IMR-90 (cell line): ENCODE measurements at regions not wholly inside any gene's neighbourhood (a gene's known extent, or its start where the extent isn't known, plus 50 kb on each side); places are given as distances from the start of the nearest gene placed in this dataset.

Experiments used
- ATAC-seq: fragments of 200-7000 bp; cut with Tn5 transposase; 2 replicates; pipeline ENCODE4 v1.9.1; 2020; ENCODE audit warnings: low read depth, mild to moderate bottlenecking, moderate library complexity
- BruUV-seq: library from RNA; stranded (reverse); fragments of 400-500 nt; replicated peaks from 2 replicates; lab custom pipeline; 2021; lab: Mats Ljungman, UMichigan
- CTCF ChIA-PET: fragments of 300-600 bp; formaldehyde crosslinking; extraction: SDS; loops from one replicate; lab custom pipeline; 2021; ENCODE audit warnings: antibody characterized with exemption; lab: Yijun Ruan, JAX
- POLR2A ChIA-PET: fragments of 300-600 bp; sonication (Branson Sonifier 250); formaldehyde crosslinking; loops from one replicate; lab custom pipeline; 2022; ENCODE audit warnings: antibody characterized with exemption; ENCODE audit not compliant: unreplicated experiment; lab: Charles Lee
- DNase-seq: peaks from one replicate; pipeline ENCODE4 v3.0.0; 2013
- H2AFZ ChIP-seq: replicated peaks from 2 replicates; pipeline ENCODE3; 2013; ENCODE audit warnings: low read length, mild to moderate bottlenecking; ENCODE audit not compliant: poor library complexity
- H2AK5ac ChIP-seq: 2 replicates; pipeline ENCODE4 v1.6.1; 2013; ENCODE audit warnings: low read depth, low read length, inconsistent platforms
- H2AK9ac ChIP-seq: replicated peaks from 2 replicates; pipeline ENCODE3; 2013; ENCODE audit warnings: mild to moderate bottlenecking, low read depth, low read length, moderate library complexity; ENCODE audit not compliant: poor library complexity
- H2BK120ac ChIP-seq: 2 replicates; pipeline ENCODE4 v1.6.1; 2013; ENCODE audit warnings: low read depth, low read length, inconsistent platforms
- H2BK15ac ChIP-seq: 3 replicates; pipeline ENCODE4 v1.6.1; 2013; ENCODE audit warnings: low read depth, low read length, inconsistent platforms
- H2BK20ac ChIP-seq: 2 replicates; pipeline ENCODE4 v1.6.1; 2013; ENCODE audit warnings: low read depth, mild to moderate bottlenecking, inconsistent platforms, low read length, moderate library complexity
- H2BK5ac ChIP-seq: 2 replicates; pipeline ENCODE4 v1.6.1; 2013; ENCODE audit warnings: mild to moderate bottlenecking, low read depth, low read length, inconsistent platforms; ENCODE audit not compliant: poor library complexity, severe bottlenecking
- H3K14ac ChIP-seq: replicated peaks from 2 replicates; pipeline ENCODE4 v1.6.1; 2013; ENCODE audit warnings: low read depth, low read length, inconsistent platforms
- H3K18ac ChIP-seq: 2 replicates; pipeline ENCODE4 v1.6.1; 2013; ENCODE audit warnings: low read depth, low read length, control low read depth
- H3K23ac ChIP-seq: 2 replicates; pipeline ENCODE4 v1.6.1; 2013; ENCODE audit warnings: low read depth, low read length, inconsistent platforms
- H3K27ac ChIP-seq: 2 replicates; pipeline ENCODE4 v1.5.1; 2013; ENCODE audit warnings: mild to moderate bottlenecking, control low read depth, low read length; ENCODE audit not compliant: insufficient read depth
- H3K27me3 ChIP-seq: 2 replicates; pipeline ENCODE4 v1.6.1; 2013; ENCODE audit warnings: low read length; ENCODE audit not compliant: control insufficient read depth, insufficient read depth
- H3K36me3 ChIP-seq: 2 replicates; pipeline ENCODE4 v1.6.1; 2013; ENCODE audit warnings: low read length, mixed read lengths; ENCODE audit not compliant: control insufficient read depth, insufficient read depth
- H3K4ac ChIP-seq: 2 replicates; pipeline ENCODE4 v1.6.1; 2013; ENCODE audit warnings: low read depth, low read length, inconsistent platforms
- H3K4me1 ChIP-seq: 2 replicates; pipeline ENCODE4 v1.6.1; 2013; ENCODE audit warnings: low read length, mixed read lengths; ENCODE audit not compliant: control insufficient read depth, insufficient read depth
- H3K4me2 ChIP-seq: 2 replicates; pipeline ENCODE4 v1.6.1; 2013; ENCODE audit warnings: low read depth, mild to moderate bottlenecking, control low read depth, low read length, moderate library complexity
- H3K4me3 ChIP-seq: 2 replicates; pipeline ENCODE4 v1.5.1; 2013; ENCODE audit warnings: low read depth, mild to moderate bottlenecking, control low read depth, low read length, moderate library complexity; ENCODE audit not compliant: insufficient read depth
- H3K56ac ChIP-seq: 2 replicates; pipeline ENCODE4 v1.6.1; 2013; ENCODE audit warnings: low read length, inconsistent platforms; ENCODE audit not compliant: insufficient read depth; ENCODE audit errors: extremely low read depth
- H3K79me1 ChIP-seq, 2 experiments: 2 replicates each; pipeline ENCODE4 v1.6.1; 2013; ENCODE audit warnings: low read length in 2 of 2, inconsistent platforms in 1 of 2, low read depth in 1 of 2
- H3K9ac ChIP-seq: 2 replicates; pipeline ENCODE4 v1.6.1; 2013; ENCODE audit warnings: low read depth, low read length, control low read depth
- H3K9me1 ChIP-seq: 2 replicates; pipeline ENCODE4 v1.6.1; 2013; ENCODE audit warnings: low read length, inconsistent platforms; ENCODE audit not compliant: insufficient read depth
- H3K9me3 ChIP-seq: 2 replicates; pipeline ENCODE4 v1.6.1; 2013; ENCODE audit warnings: low read length; ENCODE audit not compliant: control insufficient read depth, insufficient read depth
- H4K20me1 ChIP-seq: 2 replicates; pipeline ENCODE4 v1.6.1; 2013; ENCODE audit warnings: low read length, inconsistent platforms; ENCODE audit not compliant: insufficient read depth
- H4K5ac ChIP-seq: 2 replicates; pipeline ENCODE4 v1.6.1; 2013; ENCODE audit warnings: mild to moderate bottlenecking, low read depth, low read length, control low read depth
- H4K8ac ChIP-seq, 2 experiments: 2 replicates each; pipeline ENCODE4 v1.6.1; 2013; ENCODE audit warnings: low read depth in 2 of 2, low read length in 2 of 2, control low read depth in 1 of 2, inconsistent platforms in 1 of 2
- H4K91ac ChIP-seq: 2 replicates; pipeline ENCODE4 v1.6.1; 2013; ENCODE audit warnings: low read depth, low read length, inconsistent platforms; ENCODE audit not compliant: insufficient read depth
- BHLHE40 ChIP-seq: fragments of 150-350 bp; IDR thresholded peaks from 2 replicates; pipeline ENCODE4 v1.6.1; 2016; ENCODE audit warnings: mild to moderate bottlenecking, low read depth, low read length
- CEBPB ChIP-seq: IDR thresholded peaks from 2 replicates; pipeline ENCODE4 v1.6.1; 2012; ENCODE audit warnings: low read depth, low read length, improper control_type of control experiment
- CHD1 ChIP-seq: IDR thresholded peaks from 2 replicates; pipeline ENCODE4 v1.6.1; 2012; ENCODE audit warnings: low read depth, low read length, improper control_type of control experiment
- MAFK ChIP-seq: IDR thresholded peaks from 2 replicates; pipeline ENCODE4 v1.6.1; 2012; ENCODE audit warnings: low read depth, low read length, improper control_type of control experiment
- MAZ ChIP-seq: IDR thresholded peaks from 2 replicates; pipeline ENCODE4 v1.6.1; 2012; ENCODE audit warnings: low read depth, mild to moderate bottlenecking, low read length, improper control_type of control experiment, moderate library complexity, borderline replicate concordance
- NFE2L2 ChIP-seq: fragments of 150-350 bp; IDR thresholded peaks from 2 replicates; pipeline ENCODE4 v1.6.1; 2016; ENCODE audit warnings: low read depth, mild to moderate bottlenecking, low read length
- POLR2A ChIP-seq: IDR thresholded peaks from 2 replicates; pipeline ENCODE4 v1.6.1; 2012; ENCODE audit warnings: mild to moderate bottlenecking, low read depth, low read length
- RAD21 ChIP-seq: IDR thresholded peaks from 2 replicates; pipeline ENCODE4 v1.6.1; 2012; ENCODE audit warnings: low read length, improper control_type of control experiment
- RCOR1 ChIP-seq: IDR thresholded peaks from 2 replicates; pipeline ENCODE4 v1.6.1; 2012; ENCODE audit warnings: mild to moderate bottlenecking, low read length, improper control_type of control experiment; ENCODE audit not compliant: insufficient replicate concordance
- WGBS, 2 experiments: methylation state at CpG; one replicate each; pipeline versions ENCODE4 v1.1.5 to v1.1.7; 2013; ENCODE audit warnings: missing lambda C conversion rate in 2 of 2; ENCODE audit not compliant: insufficient read length in 1 of 2; ENCODE audit errors: extremely low coverage in 2 of 2; 5-methylcytosine and 5-hydroxymethylcytosine counted together
- dilution Hi-C: fragments of 300-500 bp; cut with HindIII; formaldehyde crosslinking; loops from one replicate; pipeline ENCODE4 v1.14.3; 2018; ENCODE audit warnings: low sequenced_read_pairs; ENCODE audit not compliant: unreplicated experiment
- in situ Hi-C: fragments of 300-500 bp; cut with MboI; formaldehyde crosslinking; loops from 3 replicates; pipeline ENCODE4 v1.14.3; 2019; ENCODE audit warnings: low sequenced_read_pairs, inconsistent platforms, mixed read lengths
- intact Hi-C: fragments of 100-400 bp; cut with micrococcal nuclease; formaldehyde crosslinking; loops from 2 replicates; pipeline ENCODE4 v1.10.0; 2022
- TF ChIP-seq, protein P1 (sequence below): conservative IDR thresholded peaks from 2 replicates; pipeline ENCODE4 v1.5.1; 2012; ENCODE audit warnings: mild to moderate bottlenecking, low read depth, low read length, improper control_type of control experiment
- TF ChIP-seq, protein P2 (sequence below): fragments of 150-350 bp; IDR thresholded peaks from 2 replicates; pipeline ENCODE4 v1.6.1; 2016; ENCODE audit warnings: low read depth, mild to moderate bottlenecking, low read length, moderate library complexity, borderline replicate concordance
- TF ChIP-seq, protein P3 (sequence below): fragments of 150-350 bp; IDR thresholded peaks from 2 replicates; pipeline ENCODE4 v1.6.1; 2017; ENCODE audit warnings: mild to moderate bottlenecking, antibody characterized with exemption, low read length, low read depth

DNA sequence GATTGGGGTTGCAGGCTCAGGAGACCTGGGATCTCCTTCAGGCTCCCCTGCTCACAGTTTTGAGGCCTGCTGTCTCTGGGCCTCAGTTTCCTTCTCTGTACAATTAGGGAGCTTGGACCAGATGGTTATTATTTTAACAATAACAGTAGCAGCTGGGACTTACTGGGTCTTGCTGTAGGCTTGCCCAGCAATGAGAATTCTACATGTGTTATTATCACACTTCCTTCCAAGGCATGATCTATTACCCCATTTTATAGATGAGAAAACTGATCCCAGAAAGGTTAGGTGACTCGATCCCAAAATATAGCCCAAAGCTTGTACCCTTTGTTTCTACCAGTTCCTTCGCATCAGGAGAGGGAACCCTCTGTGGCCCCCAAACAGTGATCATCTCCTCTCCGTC is 153.8 kb downstream of the PTPRU start (continued):
- TF ChIP-seq, protein P1, sequence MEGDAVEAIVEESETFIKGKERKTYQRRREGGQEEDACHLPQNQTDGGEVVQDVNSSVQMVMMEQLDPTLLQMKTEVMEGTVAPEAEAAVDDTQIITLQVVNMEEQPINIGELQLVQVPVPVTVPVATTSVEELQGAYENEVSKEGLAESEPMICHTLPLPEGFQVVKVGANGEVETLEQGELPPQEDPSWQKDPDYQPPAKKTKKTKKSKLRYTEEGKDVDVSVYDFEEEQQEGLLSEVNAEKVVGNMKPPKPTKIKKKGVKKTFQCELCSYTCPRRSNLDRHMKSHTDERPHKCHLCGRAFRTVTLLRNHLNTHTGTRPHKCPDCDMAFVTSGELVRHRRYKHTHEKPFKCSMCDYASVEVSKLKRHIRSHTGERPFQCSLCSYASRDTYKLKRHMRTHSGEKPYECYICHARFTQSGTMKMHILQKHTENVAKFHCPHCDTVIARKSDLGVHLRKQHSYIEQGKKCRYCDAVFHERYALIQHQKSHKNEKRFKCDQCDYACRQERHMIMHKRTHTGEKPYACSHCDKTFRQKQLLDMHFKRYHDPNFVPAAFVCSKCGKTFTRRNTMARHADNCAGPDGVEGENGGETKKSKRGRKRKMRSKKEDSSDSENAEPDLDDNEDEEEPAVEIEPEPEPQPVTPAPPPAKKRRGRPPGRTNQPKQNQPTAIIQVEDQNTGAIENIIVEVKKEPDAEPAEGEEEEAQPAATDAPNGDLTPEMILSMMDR, result no peak
- TF ChIP-seq MAZ (no peak), CEBPB (no peak)

DNA sequence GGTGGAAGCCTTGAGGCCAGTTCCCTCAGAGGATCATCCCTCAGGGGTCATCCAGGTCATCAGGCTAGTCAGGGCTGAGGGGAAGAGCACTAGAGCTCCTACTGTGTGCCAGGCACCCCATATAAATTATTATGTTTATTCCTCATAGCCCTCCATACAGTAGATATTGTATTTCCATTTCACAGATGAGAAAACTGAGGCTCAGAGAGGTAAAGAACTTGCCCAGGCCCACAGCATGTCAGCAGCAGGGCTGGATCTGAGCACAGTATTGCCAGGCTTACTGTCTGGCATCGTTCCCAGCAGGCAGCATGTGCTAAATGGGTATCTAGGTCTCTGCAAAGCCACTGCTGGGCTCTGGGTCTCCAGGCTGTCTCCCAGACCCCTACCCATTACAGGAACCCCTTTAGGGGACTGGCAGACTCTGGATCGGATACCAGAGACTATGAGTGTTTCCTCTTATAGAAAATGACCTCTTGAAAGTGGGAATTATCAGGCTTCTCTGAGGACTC is 153.3 kb downstream of the PTPRU start:
- Histone ChIP-seq H3K14ac (no peak overlapping the region), H4K5ac (no peak overlapping the region)
- TF ChIP-seq, protein P2, sequence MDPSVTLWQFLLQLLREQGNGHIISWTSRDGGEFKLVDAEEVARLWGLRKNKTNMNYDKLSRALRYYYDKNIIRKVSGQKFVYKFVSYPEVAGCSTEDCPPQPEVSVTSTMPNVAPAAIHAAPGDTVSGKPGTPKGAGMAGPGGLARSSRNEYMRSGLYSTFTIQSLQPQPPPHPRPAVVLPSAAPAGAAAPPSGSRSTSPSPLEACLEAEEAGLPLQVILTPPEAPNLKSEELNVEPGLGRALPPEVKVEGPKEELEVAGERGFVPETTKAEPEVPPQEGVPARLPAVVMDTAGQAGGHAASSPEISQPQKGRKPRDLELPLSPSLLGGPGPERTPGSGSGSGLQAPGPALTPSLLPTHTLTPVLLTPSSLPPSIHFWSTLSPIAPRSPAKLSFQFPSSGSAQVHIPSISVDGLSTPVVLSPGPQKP, result no peak
- TF ChIP-seq POLR2A (no peak), BHLHE40 (no peak), MAFK (no peak), NFE2L2 (no peak), RCOR1 (no peak), RAD21 (no peak), CHD1 (no peak)
- TF ChIP-seq, protein P1, result no peak
- TF ChIP-seq, protein P3, sequence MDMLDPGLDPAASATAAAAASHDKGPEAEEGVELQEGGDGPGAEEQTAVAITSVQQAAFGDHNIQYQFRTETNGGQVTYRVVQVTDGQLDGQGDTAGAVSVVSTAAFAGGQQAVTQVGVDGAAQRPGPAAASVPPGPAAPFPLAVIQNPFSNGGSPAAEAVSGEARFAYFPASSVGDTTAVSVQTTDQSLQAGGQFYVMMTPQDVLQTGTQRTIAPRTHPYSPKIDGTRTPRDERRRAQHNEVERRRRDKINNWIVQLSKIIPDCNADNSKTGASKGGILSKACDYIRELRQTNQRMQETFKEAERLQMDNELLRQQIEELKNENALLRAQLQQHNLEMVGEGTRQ, result no peak

More for the DNA sequence above, 153.3 kb downstream of the PTPRU start:
- H3K79me1 ChIP-seq, result no peaks in the 10 kb centered on the region
- no peak overlapping the region for H2AK5ac ChIP-seq
- no peaks in the 10 kb centered on the region for H3K36me3 ChIP-seq
- no peak overlapping the region for H3K27ac ChIP-seq
- H2BK20ac ChIP-seq, result no peak overlapping the region
- no CpG with 5 or more reads among the region's 2 CpGs for WGBS, 2 experiments
- H3K9me1 ChIP-seq, result no peaks in the 10 kb centered on the region
- no peak overlapping the region for H3K4me3 ChIP-seq
- no peak overlapping the region for H3K4me2 ChIP-seq
- H3K9ac ChIP-seq, result no peak overlapping the region
- intact Hi-C loops, result no loop called here
- POLR2A ChIA-PET, result no interaction called here
- H2AFZ ChIP-seq, result no peak overlapping the region
- no peak overlapping the region for H2AK9ac ChIP-seq
- CTCF ChIA-PET, result no interaction called here
- no peak overlapping the region for H3K18ac ChIP-seq
- no peaks in the 10 kb centered on the region; the same call in none of the 2 replicates for H3K27me3 ChIP-seq
- no peak overlapping the region for H3K23ac ChIP-seq
- no peak overlapping the region for H3K56ac ChIP-seq
- H2BK120ac ChIP-seq, result no peak overlapping the region
- BruUV-seq, result no TSS peak
- in situ Hi-C loops, result loop anchor here (10.0 kb wide), 1 partner anchor 145 kb away; no protein-coding TSS in a partner anchor
- H4K8ac ChIP-seq, result no peak overlapping the region
- H3K9me3 ChIP-seq, result no peaks in the 10 kb centered on the region
- no peak overlapping the region for H3K4ac ChIP-seq
- no peak for DNase-seq
- no peak overlapping the region for H4K91ac ChIP-seq
- H2BK15ac ChIP-seq, result no peak overlapping the region
- H2BK5ac ChIP-seq, result no peak overlapping the region
- H3K4me1 ChIP-seq, result no peaks in the 10 kb centered on the region
- no peaks in the 10 kb centered on the region for H4K20me1 ChIP-seq
- ATAC-seq, result no peak
- dilution Hi-C loops, result no loop called here
